SU-DHL-6 (cell line): ENCODE measurements at regions not wholly inside any gene's neighbourhood (a gene's known extent, or its start where the extent isn't known, plus 50 kb on each side); places are given as distances from the start of the nearest gene placed in this dataset.

Experiments used
- CTCF ChIP-seq: fragments of 200-600 bp; sonication (generic); IDR thresholded peaks from one replicate; pipeline ENCODE4 v1.5.1; 2017; ENCODE audit warnings: antibody characterized with exemption, mild to moderate bottlenecking, low read length, moderate library complexity; ENCODE audit not compliant: insufficient read depth, poor library complexity, severe bottlenecking
- EZH2phosphoT487 ChIP-seq: fragments of 200-600 bp; sonication (generic), shearing (Covaris generic); conservative IDR thresholded peaks from 2 replicates; pipeline ENCODE4 v1.6.1; 2018; ENCODE audit warnings: mild to moderate bottlenecking, antibody characterized with exemption, low read length, moderate library complexity, mixed read lengths

- no peak for TF ChIP-seq EZH2phosphoT487
- TF ChIP-seq CTCF, result no peak
These were observed 478.8 kb upstream of the SPANXN1 start for GRCh38 chrX:144768540-144768939.
